SK-N-SH treated with all-trans-retinoic acid at 6 μM for 48 hours (cell line): ENCODE measurements at regions not wholly inside any gene's neighbourhood (a gene's known extent, or its start where the extent isn't known, plus 50 kb on each side); places are given as distances from the start of the nearest gene placed in this dataset.

Source experiments
- ARNTL ChIP-seq: fragments of 450-650 bp; formaldehyde crosslinking; IDR thresholded peaks from 2 replicates; pipeline ENCODE4 v1.5.0; 2020; ENCODE audit warnings: low read depth, mild to moderate bottlenecking, moderate library complexity, borderline replicate concordance
- PATZ1 ChIP-seq: fragments of 250-450 bp; sonication (Bioruptor Pico); IDR thresholded peaks from 2 replicates; pipeline ENCODE4 v1.8.0; 2020; ENCODE audit warnings: mild to moderate bottlenecking, moderate library complexity, borderline replicate concordance
- PPARA ChIP-seq: fragments of 250-450 bp; sonication (Bioruptor Pico); IDR thresholded peaks from 2 replicates; pipeline ENCODE4 v1.5.0; 2020; ENCODE audit warnings: mild to moderate bottlenecking, borderline replicate concordance
- SNAI2 ChIP-seq: fragments of 250-450 bp; sonication (Bioruptor Pico); IDR thresholded peaks from 2 replicates; pipeline ENCODE4 v1.5.0; 2020; ENCODE audit warnings: mild to moderate bottlenecking, moderate library complexity
- TOX ChIP-seq: fragments of 250-450 bp; sonication (Bioruptor Pico); IDR thresholded peaks from 2 replicates; pipeline ENCODE4 v1.8.0; 2021; ENCODE audit warnings: mild to moderate bottlenecking, moderate library complexity, borderline replicate concordance
- TSHZ2 ChIP-seq: fragments of 250-450 bp; sonication (Bioruptor Pico); IDR thresholded peaks from 2 replicates; pipeline ENCODE4 v1.5.0; 2020; ENCODE audit warnings: mild to moderate bottlenecking, moderate library complexity
- ZFP30 ChIP-seq: fragments of 450-650 bp; formaldehyde crosslinking; IDR thresholded peaks from 2 replicates; pipeline ENCODE4 v1.5.0; 2022; ENCODE audit warnings: mild to moderate bottlenecking, moderate library complexity
- ZNF70 ChIP-seq: fragments of 450-650 bp; formaldehyde crosslinking; IDR thresholded peaks from 2 replicates; pipeline ENCODE4 v1.5.0; 2020; ENCODE audit warnings: mild to moderate bottlenecking, moderate library complexity
- TF ChIP-seq, protein P1 (sequence below): fragments of 250-450 bp; sonication (Bioruptor Pico); IDR thresholded peaks from 2 replicates; pipeline ENCODE4 v1.5.1; 2020; ENCODE audit warnings: low read depth, mild to moderate bottlenecking, moderate library complexity

DNA sequence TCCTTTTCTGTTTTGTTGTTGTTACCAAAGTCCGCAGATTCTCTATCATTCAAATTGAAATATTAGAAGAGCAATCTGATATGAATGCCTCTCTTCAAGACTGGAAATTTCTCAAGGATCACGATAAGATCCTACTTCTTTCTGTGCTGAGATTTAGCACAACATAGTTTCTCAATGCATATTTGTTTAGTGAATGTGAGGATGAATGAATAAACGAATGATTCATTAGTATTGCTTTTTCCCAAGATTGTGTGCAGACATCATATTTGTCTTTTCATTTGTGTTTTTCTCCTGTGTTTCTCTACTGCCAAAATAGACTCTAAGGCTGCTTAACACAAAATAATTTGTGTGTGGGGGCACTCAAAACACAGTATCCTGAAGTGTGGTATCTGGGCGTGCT is 862.7 kb upstream of the MAP3K7 start:
- TF ChIP-seq ARNTL (no peak), ZFP30 (CRISPR knock-in tag) (no peak), TOX (CRISPR knock-in tag) (no peak), TSHZ2 (CRISPR knock-in tag) (no peak), PATZ1 (CRISPR knock-in tag) (no peak), ZNF70 (CRISPR knock-in tag) (no peak), SNAI2 (CRISPR knock-in tag) (no peak), PPARA (CRISPR knock-in tag) (no peak)
- TF ChIP-seq, protein P1, sequence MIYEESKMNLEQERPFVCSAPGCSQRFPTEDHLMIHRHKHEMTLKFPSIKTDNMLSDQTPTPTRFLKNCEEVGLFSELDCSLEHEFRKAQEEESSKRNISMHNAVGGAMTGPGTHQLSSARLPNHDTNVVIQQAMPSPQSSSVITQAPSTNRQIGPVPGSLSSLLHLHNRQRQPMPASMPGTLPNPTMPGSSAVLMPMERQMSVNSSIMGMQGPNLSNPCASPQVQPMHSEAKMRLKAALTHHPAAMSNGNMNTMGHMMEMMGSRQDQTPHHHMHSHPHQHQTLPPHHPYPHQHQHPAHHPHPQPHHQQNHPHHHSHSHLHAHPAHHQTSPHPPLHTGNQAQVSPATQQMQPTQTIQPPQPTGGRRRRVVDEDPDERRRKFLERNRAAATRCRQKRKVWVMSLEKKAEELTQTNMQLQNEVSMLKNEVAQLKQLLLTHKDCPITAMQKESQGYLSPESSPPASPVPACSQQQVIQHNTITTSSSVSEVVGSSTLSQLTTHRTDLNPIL (CRISPR knock-in tag), result no peak
